Retinal pigment epithelial cell (primary cell): ENCODE measurements at regions not wholly inside any gene's neighbourhood (a gene's known extent, or its start where the extent isn't known, plus 50 kb on each side); places are given as distances from the start of the nearest gene placed in this dataset.

Experiments
- DNase-seq: peaks from one replicate; pipeline ENCODE4 v3.0.0-alpha.2; 2010; ENCODE audit warnings: low read depth
- H3K4me3 ChIP-seq: 2 replicates; pipeline ENCODE4 v1.5.1; 2011; ENCODE audit warnings: mild to moderate bottlenecking, low read length, control low read depth, moderate library complexity
- CTCF ChIP-seq: conservative IDR thresholded peaks from 2 replicates; pipeline ENCODE4 v1.5.1; 2011; ENCODE audit warnings: low read depth, low read length, control low read depth, inconsistent platforms

GRCh38 chr4:24330172-24330571, 254.2 kb downstream of the DHX15 start:
- no peak overlapping the region for H3K4me3 ChIP-seq
- TF ChIP-seq CTCF, result no peak
- peak; percentile 52 for DNase-seq

GRCh38 chr4:24328711-24329110, 255.6 kb downstream of the DHX15 start:
- DNase-seq, result no peak
- TF ChIP-seq CTCF, result no peak
- H3K4me3 ChIP-seq, result no peak overlapping the region

- no peak for DNase-seq
- no peak for TF ChIP-seq CTCF
- H3K4me3 ChIP-seq, result no peak overlapping the region
Measured at GRCh38 chr4:24328310-24328709, 256.0 kb downstream of the DHX15 start.

GRCh38 chr4:24322995-24323394, 261.4 kb downstream of the DHX15 start:
- no peak for TF ChIP-seq CTCF

GRCh38 chr4:24322511-24322910, 261.8 kb downstream of the DHX15 start:
- no peak for TF ChIP-seq CTCF
- no peak overlapping the region for H3K4me3 ChIP-seq
- no peak for DNase-seq

More at GRCh38 chr4:24322995-24323394, 261.4 kb downstream of the DHX15 start:
- H3K4me3 ChIP-seq, result no peak overlapping the region
- DNase-seq, result no peak

- DNase-seq, result no peak
- no peak for TF ChIP-seq CTCF
- no peak overlapping the region for H3K4me3 ChIP-seq
Measured at GRCh38 chr4:24321616-24322015, 262.7 kb downstream of the DHX15 start.

- H3K4me3 ChIP-seq, result no peak overlapping the region
- TF ChIP-seq CTCF, result no peak
- DNase-seq, result peak; percentile 84
Measured at GRCh38 chr4:24321131-24321530, 263.2 kb downstream of the DHX15 start.
